Adipocyte (in vitro differentiated cells): ENCODE measurements at regions not wholly inside any gene's neighbourhood (a gene's known extent, or its start where the extent isn't known, plus 50 kb on each side); places are given as distances from the start of the nearest gene placed in this dataset.

Experiments used
- DNase-seq: peaks from one replicate; pipeline ENCODE4 v3.0.0-alpha.2; 2015; ENCODE audit warnings: low read depth
- H3K27me3 ChIP-seq: replicated peaks from 2 replicates; pipeline ENCODE4 v1.7.0; 2013; ENCODE audit warnings: mild to moderate bottlenecking, low read length, moderate library complexity; ENCODE audit not compliant: control insufficient read depth, insufficient read depth
- H3K36me3 ChIP-seq: 2 replicates; pipeline ENCODE4 v1.7.0; 2013; ENCODE audit warnings: low read length, mild to moderate bottlenecking, moderate library complexity; ENCODE audit not compliant: control insufficient read depth, insufficient read depth, severe bottlenecking
- H3K4me1 ChIP-seq: 2 replicates; pipeline ENCODE4 v1.7.0; 2013; ENCODE audit warnings: mild to moderate bottlenecking, low read length, moderate library complexity; ENCODE audit not compliant: control insufficient read depth, insufficient read depth
- H3K4me3 ChIP-seq: 2 replicates; pipeline ENCODE4 v1.7.0; 2013; ENCODE audit warnings: mild to moderate bottlenecking, low read length, moderate library complexity
- H3K9ac ChIP-seq: 2 replicates; pipeline ENCODE4 v1.7.0; 2013; ENCODE audit warnings: mild to moderate bottlenecking, low read length, moderate library complexity
- H3K9me3 ChIP-seq: 2 replicates; pipeline ENCODE4 v1.7.0; 2013; ENCODE audit warnings: mild to moderate bottlenecking, low read length, moderate library complexity; ENCODE audit not compliant: control insufficient read depth

- H3K4me3 ChIP-seq = peak overlapping the region; percentile 31
- peak; percentile 94 for DNase-seq
These were observed 175.1 kb upstream of the JAG1 start for GRCh38 chr20:10848810-10849370.

GRCh38 chr20:10853176-10853575 lies 179.4 kb upstream of the JAG1 start:
- H3K4me1 ChIP-seq = peaks cover 34% of the 10 kb centered on the region
- H3K9me3 ChIP-seq = no peaks in the 10 kb centered on the region
- H3K4me3 ChIP-seq = no peak overlapping the region
- H3K9ac ChIP-seq = no peak overlapping the region
- H3K36me3 ChIP-seq = no peaks in the 10 kb centered on the region
- DNase-seq = no peak
- no peaks in the 10 kb centered on the region for H3K27me3 ChIP-seq

More at GRCh38 chr20:10848810-10849370, 175.1 kb upstream of the JAG1 start:
- H3K9ac ChIP-seq = peak overlapping the region; percentile 65
- peaks cover 15% of the 10 kb centered on the region for H3K4me1 ChIP-seq
- H3K36me3 ChIP-seq = no peaks in the 10 kb centered on the region
- no peaks in the 10 kb centered on the region for H3K9me3 ChIP-seq
- H3K27me3 ChIP-seq = no peaks in the 10 kb centered on the region

DNA sequence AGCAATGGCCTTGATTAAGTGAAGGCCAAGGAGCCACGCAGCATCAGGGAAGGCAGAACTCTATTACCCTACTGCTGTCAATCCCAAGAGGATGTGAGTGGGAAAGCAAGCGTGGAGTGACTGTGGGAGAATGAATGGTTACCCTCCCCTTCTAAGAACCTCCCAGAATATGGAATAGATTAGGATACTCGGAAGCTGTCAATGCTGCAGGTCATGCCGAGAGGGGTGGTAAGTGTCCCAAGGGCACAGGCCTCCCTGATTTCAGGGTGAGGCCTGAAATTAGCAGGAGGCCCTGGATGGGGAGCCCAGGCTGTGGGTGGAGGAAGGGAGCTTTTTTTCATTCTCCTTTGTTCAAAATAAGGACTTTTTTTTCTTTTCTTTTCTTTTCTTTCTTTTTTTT lies 179.9 kb upstream of the JAG1 start:
- H3K27me3 ChIP-seq = no peaks in the 10 kb centered on the region
- H3K9ac ChIP-seq = no peak overlapping the region
- DNase-seq = no peak
- no peaks in the 10 kb centered on the region for H3K9me3 ChIP-seq
- H3K36me3 ChIP-seq = no peaks in the 10 kb centered on the region
- peaks cover 28% of the 10 kb centered on the region for H3K4me1 ChIP-seq
- no peak overlapping the region for H3K4me3 ChIP-seq

- H3K4me1 ChIP-seq = peaks cover 19% of the 10 kb centered on the region
- H3K9me3 ChIP-seq = no peaks in the 10 kb centered on the region
- DNase-seq = no peak
- H3K36me3 ChIP-seq = no peaks in the 10 kb centered on the region
- H3K27me3 ChIP-seq = no peaks in the 10 kb centered on the region
- H3K4me3 ChIP-seq = no peak overlapping the region
- no peak overlapping the region for H3K9ac ChIP-seq
These were observed 181.2 kb upstream of the JAG1 start for GRCh38 chr20:10854976-10855375.

DNA sequence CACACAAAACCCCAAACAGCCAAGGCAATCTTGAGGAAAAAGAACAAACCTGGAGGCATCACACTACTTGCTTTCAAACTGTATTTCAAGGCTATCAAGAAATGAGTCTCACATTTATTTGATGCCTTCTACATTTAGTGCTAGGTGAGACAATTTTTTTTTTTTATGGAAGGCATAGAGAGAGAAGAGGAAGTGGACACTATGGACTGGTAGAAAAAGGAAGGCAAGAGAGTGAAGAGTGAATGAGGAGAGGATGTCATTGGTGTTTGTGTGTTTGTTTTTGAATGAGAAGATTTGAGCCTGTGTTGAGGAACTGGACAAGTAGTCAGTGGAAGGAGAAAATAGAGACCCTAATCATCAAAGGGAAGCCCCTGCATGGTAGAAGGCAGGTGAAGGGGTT lies 182.0 kb upstream of the JAG1 start:
- peaks cover 19% of the 10 kb centered on the region for H3K4me1 ChIP-seq
- DNase-seq = no peak

DNA sequence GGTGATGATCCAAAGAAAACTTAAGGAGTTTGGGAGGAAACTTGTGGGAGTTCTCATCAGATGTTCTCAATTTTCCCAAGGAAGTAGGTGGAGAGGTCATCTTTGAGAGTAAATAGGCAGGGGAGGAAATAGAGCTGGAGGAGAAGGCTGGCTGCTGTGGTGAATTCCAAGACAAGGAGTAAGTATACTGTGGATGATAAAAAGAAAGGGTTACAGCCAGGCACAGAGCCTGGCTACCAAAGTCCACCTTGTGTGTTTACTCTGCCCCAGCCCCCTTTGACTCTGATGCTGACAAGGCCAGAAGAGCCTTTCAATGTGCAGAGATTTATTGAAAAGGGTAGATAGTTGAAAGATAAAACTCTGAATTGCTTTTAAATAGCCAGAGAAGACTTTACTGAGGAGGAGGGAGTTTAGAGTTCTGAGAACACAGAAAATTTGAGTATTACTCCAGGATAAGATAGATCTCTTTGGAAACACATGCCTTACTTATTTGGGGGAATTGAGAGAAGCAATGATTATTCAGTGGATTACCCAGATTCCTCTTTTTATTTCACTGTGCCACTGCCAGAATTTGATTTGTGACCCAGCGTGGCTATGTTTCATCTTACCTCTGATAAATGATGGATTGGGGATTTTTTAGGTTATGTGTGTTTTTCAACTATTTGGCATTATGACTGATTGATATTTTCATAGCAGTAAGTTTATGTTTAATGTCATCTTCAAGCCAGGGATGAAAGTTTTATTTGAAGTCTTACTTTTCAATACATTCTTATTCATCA lies 182.6 kb upstream of the JAG1 start:
- H3K27me3 ChIP-seq = no peaks in the 10 kb centered on the region
- no peaks in the 10 kb centered on the region for H3K36me3 ChIP-seq
- no peak for DNase-seq
- no peak overlapping the region for H3K4me3 ChIP-seq
- H3K4me1 ChIP-seq = peaks cover 19% of the 10 kb centered on the region
- H3K9me3 ChIP-seq = no peaks in the 10 kb centered on the region
- H3K9ac ChIP-seq = no peak overlapping the region

More for the DNA sequence above, 182.0 kb upstream of the JAG1 start:
- no peak overlapping the region for H3K9ac ChIP-seq
- no peak overlapping the region for H3K4me3 ChIP-seq
- H3K9me3 ChIP-seq = no peaks in the 10 kb centered on the region
- H3K27me3 ChIP-seq = no peaks in the 10 kb centered on the region
- H3K36me3 ChIP-seq = no peaks in the 10 kb centered on the region

- Histone ChIP-seq H3K4me1 (peaks cover 19% of the 10 kb centered on the region), H3K9ac (no peak overlapping the region), H3K36me3 (no peaks in the 10 kb centered on the region), H3K27me3 (no peaks in the 10 kb centered on the region), H3K9me3 (no peaks in the 10 kb centered on the region), H3K4me3 (no peak overlapping the region)
- DNase-seq = peak; percentile 27
These were observed 183.7 kb upstream of the JAG1 start for GRCh38 chr20:10857352-10858070.

- Histone ChIP-seq H3K27me3 (no peaks in the 10 kb centered on the region), H3K36me3 (no peaks in the 10 kb centered on the region), H3K4me1 (peaks cover 25% of the 10 kb centered on the region), H3K4me3 (no peak overlapping the region), H3K9ac (no peak overlapping the region), H3K9me3 (no peaks in the 10 kb centered on the region)
- peak; percentile 69 for DNase-seq
These were observed 187.3 kb upstream of the JAG1 start for GRCh38 chr20:10861090-10861489.

DNA sequence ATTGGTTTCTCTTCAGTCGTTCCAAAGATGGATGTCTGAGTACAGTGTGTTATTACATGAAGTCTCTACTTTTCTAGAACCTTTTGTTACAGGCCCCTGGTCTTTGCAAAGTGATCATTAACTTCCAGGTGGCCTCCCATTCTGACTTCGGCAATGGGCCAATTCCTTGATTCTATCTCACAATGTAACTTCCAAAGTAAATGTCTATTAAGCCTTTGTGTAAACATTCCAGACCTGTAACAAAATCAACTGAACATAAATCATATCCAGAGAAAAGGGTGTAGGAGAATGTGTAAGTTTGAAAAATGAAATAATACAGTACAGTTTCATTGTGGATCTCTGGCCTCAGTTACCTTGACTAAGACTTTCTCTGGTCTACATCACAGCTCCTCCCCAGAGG lies 187.8 kb upstream of the JAG1 start:
- DNase-seq = no peak
- H3K27me3 ChIP-seq = no peaks in the 10 kb centered on the region
- no peak overlapping the region for H3K9ac ChIP-seq
- no peaks in the 10 kb centered on the region for H3K9me3 ChIP-seq
- H3K4me3 ChIP-seq = no peak overlapping the region
- H3K4me1 ChIP-seq = peaks cover 24% of the 10 kb centered on the region
- H3K36me3 ChIP-seq = no peaks in the 10 kb centered on the region

GRCh38 chr20:10863337-10864060 lies 189.7 kb upstream of the JAG1 start:
- Histone ChIP-seq H3K9me3 (no peaks in the 10 kb centered on the region), H3K9ac (peak overlapping the region; percentile 70), H3K27me3 (no peaks in the 10 kb centered on the region), H3K4me3 (peak overlapping the region; percentile 74), H3K4me1 (peaks cover 17% of the 10 kb centered on the region), H3K36me3 (no peaks in the 10 kb centered on the region)
- peak; percentile 83 for DNase-seq
